ENCODE measurements at regions not wholly inside any gene's neighbourhood (a gene's known extent, or its start where the extent isn't known, plus 50 kb on each side); places are given as distances from the start of the nearest gene placed in this dataset.
"Not testable (repeated sequence)": the region's sequence is repeated elsewhere in the genome, so short reads cannot be mapped to it uniquely, and the experiment has no call there.

DNA sequence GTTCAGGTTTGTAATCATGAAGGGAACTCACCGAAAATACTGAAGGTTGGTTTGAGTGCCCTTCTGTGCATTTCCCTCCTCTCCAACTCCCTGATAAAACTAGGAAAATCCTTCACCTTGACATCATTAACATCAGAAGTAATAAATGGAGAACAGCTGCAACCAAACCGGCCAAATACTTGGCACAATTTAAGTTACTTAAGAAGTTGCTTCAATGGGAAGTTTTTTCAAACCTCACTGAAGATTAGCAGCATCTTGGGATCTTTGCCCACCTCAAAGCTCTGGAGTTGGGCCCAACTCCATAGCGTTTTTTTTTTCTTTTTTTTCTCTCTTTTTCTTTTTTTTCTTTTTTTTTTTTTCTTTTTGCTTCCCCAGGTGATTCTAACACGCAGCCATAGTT lies 784.8 kb downstream of the KCNA4 start:
- DNase-seq: no peak

DNA sequence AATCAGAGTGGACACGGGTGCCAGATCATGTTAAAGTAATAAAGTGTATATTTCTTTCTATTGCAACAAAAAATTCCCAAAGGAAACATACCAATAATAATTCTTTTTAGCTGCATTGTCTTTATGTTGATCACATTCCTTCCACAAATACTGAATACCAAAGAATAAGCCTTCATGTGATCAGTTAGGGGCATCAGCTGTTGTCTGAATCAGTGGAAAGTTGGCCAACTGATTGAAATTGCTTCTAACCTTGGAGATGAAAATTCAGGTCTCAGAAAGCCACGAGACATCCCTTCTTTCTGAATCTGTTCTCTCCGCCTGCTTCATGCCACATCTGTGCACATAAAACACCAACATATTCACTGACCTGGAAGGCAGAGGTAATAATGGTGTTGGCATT lies 785.2 kb downstream of the KCNA4 start:
- no peak for DNase-seq

DNA sequence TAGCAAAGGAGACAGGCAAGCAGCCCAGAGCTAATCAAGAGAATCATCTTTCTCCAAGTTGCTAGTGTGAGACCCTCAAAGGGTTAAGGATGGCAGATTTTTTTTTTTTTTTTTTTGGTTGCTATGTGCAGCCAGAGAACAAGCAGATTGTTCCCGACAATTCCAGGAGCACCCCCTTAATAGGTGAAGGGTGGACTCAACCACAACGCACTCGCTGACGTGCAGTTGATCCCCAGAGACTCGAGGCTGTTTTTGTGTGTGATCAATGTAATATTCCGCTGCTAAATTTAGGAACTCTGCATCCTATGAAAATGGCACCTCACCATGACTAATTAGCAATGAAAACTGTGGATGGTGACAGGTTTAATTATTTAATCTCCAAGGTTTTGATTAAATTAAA lies 789.0 kb downstream of the KCNA4 start:
- DNase-seq: no peak

DNA sequence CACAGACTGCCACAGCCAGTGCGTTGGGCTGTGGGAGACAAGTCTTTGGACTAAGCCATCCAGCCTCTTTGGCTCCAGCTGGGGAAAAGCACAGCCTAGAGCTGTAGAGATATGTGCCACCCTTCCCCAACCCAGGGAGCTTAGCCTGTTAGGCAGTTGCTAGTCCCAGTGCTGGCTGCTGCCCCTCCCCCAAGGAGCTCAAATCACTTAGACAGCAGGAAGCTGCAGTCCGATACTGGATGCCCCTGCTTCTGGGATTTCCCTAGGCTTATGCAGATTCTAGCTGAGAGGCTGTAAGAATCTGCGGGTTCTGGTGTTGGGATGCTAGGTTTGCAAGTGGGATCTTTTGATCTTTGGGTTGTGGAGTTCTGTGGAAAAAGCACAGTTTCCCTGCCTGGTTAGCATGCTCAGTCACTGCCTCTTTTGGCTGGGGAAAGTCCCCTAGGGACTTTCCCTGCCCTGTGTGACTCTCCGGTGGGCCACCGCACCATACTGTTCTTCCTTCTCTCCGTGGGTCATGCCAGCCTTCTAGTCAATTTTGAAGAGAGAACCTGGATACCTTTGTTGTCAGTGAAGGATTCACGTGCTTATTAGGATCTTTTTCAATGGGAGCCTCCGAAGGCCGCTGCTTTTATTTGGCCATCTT lies 792.0 kb downstream of the KCNA4 start:
- DNase-seq: no peak

DNA sequence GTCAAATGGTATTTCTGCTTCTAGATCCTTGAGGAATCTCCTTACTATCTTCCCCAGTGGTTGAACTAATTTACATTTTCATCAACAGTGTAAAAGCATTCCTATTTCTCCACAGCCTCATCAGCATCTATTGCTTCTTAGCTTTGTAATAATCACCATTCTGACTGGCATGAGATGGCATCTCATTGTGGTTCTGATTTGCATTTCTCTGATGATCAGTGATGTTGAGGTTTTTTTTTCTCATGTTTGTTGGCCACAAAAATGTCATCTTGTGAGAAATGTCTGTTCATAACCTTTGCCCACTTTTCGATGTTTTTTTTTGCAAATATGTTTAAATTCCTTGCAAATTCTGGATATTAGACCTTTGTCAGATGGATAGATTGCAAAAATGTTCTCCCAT lies 797.3 kb downstream of the KCNA4 start:
- DNase-seq: not testable (repeated sequence)

DNA sequence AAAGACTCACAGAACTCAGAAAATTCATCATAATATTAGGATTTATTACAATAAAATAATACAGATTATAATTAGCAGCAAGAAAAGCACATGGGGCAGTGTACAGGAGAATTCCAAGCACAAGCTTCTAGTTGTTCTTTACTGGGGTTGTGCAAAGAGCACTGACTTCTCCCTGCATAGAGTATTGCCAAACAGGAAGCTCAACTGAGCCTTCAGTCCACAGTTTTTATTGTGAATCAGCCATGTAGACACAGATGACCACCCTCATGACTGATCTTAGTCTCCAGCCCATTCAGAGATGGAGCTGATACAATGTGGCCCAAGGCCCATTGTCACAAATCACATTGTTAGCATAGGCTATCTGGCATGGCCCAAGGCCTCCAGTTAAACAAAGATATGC lies 798.9 kb downstream of the KCNA4 start:
- no peak for DNase-seq

DNA sequence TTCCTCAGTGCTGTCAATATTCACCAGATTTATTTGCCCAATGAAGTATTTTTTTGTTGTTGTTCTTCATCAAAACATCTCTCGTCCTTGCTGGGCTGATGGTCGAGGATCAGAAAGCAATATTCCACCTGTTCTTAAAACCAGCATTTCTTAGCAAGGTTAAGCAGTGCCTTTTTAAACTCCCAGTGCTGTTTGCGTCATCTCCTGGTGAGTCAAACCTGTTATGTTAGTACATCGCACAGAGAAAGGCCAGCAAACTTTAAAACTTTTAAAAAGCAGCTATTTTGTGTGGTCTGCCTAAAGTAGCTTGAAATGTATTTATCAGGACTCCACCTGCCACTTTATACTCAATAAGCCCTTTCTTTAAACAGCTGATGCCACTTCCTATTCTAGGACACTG lies 802.0 kb downstream of the KCNA4 start:
- no peak for DNase-seq

DNA sequence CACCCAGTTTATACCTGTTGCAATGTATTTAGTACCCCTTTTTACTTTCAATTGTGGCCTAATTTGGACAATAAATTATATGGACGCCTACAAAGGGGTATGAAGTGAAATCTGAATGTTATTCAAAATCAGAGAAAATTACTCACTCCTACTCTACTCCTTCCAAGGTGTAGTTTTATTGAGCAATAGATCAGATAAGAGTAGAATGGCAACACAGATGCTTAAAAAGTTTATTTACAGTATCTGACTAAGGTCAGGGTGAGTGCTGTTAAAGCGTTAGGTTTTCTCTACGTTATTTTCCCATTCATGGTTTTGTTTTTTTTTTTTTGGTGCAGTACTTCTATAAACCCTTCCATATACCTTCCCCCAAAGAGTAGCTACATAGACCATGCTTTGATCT lies 805.6 kb downstream of the KCNA4 start:
- DNase-seq: no peak

DNA sequence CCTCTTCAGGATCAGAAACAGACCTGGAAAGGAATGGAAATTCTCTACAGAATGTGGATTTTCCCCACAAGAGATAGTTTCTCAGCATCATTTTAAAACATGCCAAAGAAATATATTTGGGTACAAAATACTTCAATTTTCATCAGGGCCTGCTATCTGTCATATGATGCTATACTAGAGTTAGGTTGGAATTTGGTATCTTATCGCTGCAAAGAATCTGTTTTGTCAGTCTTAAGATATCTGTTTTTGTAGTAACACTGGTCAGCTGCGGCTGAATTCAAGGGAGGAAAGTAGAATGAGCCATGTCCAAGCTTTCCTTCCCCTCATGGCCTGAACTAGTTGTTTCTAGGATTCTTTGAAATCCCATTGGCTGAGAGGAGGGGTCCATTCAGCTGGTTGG lies 806.4 kb downstream of the KCNA4 start:
- DNase-seq: no peak

DNA sequence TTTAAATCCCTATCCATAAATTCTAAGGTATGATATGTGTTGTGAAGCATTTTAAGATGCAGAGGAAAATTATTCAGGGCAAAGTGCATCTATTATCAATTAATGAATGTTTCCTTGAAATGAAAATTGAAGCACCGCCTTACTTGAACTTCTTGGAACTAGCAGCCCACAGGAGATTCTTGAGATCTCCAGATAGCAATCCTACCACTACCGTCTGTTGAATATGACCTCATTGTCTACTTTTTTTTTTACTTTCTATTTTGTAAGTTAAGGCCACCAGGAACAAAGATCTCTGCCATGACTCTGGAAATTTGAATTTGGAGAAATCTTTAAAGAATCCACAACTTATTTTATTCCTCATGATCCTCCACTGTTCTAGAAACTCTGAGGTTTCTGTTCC lies 808.7 kb downstream of the KCNA4 start:
- no peak for DNase-seq

DNA sequence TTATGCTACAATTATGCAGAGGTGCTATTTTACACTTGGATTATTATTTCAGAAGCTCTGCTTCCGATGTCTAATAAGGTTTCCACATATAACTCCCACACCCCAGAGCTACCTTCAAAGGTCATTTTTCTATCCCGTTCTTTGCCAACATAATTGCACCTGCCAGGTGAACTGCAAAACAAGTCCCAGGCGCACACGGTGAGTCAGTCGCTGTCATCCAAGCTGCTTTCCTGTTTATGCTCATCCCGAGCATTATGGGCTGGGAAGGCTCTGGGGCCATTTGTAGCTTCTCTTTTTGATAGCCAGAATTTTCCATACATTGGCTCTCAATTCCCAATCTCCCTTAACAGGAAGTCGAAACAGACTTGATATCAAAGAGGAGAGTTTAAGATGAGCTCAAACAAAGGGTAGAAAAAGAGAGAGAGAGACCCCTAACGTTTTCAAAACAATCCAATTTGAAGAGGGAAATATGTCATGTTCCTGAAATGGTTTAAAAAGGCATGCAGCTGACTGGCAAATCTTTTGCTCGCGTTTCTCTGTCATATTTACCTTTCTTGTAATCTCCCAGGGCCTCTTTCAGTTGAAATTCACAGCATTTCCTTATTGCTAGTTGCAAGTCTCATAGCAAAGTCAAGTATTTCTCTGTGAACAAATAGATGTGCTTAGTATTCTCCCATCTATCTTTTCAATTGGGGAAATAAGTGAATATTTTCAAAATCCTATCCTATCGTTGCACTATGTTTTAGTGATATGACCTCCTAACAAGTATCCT lies 815.9 kb downstream of the KCNA4 start:
- DNase-seq: no peak

DNA sequence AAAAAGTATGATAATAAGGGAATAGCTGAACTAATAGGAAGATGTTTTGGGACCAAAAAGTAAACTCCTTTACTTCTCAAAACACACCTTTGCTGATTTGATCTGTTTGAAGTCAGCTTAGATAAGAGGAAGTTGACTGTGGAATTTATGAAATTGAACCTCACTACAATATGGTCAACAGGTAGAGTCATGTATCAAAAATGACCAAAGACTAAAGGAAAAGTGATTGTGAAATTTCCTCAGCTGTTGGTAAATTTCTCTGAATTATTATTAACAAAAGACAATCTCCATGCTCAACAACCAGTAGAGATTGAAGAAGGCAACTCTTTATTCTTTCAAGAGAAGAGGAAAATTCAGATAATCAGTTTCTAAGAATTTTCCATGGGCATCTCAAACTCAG lies 826.5 kb downstream of the KCNA4 start:
- no peak for DNase-seq

DNA sequence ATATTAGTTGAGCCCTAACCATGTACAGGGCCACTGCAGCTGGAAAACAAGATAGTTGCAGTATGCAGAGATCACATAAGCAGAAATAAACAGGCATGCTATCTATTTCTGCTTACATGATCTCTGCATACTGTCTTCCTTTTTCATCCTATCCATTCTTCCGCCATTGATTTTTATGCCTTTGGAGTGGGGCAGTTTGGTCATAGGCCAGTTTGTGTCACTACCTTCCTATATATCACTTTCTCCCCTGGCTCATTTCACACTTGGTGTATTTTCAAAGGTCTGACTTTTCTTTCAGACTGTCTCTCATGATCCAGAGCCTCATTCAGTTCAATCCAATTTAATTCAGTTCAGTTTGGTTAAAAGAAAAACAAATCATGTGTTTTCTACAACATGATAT lies 829.6 kb downstream of the KCNA4 start:
- no peak for DNase-seq

DNA sequence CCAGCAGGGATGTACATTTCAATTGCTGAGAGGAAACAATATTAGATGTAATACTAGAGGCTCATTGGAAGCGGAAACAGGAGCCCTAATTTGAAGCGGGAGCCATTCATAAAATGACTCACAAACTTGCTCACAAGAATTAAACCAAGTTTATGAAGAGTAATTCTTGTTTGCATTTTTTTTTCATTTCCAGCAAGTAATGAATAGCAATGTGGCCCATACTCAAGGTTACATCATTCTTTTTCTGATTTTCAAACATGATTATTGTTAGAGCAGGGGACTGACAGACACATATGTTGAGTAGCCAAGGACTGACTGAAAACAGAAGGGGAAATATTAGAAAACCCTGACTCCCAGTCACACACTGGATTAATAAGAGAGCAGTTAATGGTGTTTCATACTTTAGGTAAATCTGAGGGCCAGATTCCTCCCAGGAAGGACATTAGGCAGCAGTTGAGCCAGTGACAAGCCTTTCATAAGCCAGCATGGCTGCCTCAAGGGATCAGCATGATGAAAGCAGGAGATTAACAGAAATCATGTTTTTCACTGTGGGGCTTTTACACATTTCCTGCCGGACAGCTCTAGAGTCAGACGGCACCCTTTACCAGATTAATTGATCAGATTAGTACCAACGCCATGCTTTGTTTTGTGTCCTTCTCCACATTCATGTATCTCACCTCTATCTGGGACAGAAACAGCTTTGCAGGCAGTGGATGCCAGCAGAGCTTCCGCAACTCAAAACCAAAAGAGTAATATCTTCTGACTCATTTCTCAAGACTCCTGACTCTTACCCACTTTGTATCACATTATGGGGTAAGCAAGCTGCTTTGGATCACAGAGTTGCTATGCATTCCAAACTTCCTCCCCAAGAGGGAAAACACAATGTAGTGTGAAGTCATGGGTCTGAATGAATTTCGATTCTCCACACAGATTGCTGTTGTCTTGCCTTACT lies 831.6 kb downstream of the KCNA4 start:
- DNase-seq: no peak

DNA sequence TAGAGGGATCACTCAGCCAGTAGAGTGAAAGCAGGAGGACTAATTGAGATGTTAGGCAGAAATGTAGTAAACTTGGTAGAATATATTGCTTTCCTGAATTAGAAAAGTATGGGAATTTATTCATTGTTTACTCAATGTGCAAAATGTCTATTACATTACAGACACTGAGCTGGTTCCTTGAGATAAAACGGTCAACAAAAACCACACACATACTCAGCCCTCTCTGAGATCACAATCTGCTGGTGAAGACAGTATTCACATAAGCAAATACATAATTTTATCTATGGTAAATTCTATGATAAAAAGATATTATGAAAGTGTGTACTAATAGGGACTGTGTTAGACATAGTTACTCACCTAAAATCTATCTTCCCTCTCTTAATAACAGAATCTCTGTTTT lies 833.5 kb downstream of the KCNA4 start:
- no peak for DNase-seq

DNA sequence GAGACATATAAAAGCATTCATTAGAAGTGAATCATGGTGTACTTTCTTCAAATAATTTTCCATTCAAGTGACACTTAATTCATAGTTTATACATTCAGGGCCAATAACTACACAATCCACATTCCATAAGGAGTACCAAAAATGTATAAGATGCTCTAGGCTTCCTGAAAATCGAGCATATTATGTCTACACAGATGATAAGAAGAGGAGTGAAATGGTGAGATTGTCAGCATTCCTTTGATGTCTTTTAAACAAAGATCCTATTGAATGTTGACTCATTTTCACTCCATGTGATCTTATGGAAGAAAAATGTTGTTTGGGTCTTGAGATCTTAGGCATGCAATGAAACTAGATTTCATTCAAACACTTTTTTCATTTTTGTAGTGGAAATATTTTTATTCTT lies 843.2 kb downstream of the KCNA4 start:
- DNase-seq: no peak

DNA sequence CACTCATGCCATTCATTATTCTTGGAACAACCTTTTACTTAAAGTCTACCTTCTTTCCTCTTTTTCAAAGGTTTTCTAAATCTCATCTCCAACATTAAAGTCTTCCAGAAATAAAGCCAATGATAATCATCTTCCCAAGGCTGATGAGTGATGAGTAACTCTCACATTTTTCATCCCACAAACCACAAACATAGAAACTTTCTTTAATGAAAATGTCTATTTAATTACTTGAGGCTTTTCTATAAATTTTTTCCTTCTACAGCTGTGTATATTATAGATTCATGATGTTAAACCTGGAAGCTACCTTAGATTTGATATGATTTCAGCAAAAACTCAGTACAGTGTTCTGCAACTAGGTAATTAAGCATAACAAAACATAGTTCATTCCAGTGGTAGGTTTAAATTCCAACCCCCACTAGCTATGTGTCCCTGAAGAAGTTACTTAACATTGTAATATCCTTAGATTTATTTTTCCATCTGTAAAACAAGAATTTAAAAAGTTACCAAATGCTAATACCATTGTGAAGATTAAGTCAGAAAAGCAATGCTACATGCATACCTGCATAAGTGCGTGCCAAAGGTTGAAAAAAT lies 845.4 kb downstream of the KCNA4 start:
- DNase-seq: no peak

DNA sequence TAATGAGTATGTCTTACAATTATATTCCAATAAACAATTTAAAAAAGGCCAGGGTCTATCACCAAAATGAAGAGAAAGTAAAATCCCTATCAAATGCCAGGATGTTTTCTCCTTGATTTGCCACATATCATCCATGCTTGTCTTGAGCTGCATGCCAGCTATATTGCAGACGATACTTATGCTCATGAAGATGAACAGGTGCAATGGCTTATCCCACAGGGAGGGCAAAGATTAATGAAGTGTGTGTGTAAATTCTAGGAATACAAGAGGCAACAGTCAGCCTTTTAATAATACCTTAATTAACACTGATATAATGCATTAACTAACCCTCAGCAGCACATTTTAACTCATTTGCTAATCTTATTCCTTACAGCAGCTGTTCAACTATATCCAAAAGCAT lies 850.5 kb downstream of the KCNA4 start:
- no peak for DNase-seq

DNA sequence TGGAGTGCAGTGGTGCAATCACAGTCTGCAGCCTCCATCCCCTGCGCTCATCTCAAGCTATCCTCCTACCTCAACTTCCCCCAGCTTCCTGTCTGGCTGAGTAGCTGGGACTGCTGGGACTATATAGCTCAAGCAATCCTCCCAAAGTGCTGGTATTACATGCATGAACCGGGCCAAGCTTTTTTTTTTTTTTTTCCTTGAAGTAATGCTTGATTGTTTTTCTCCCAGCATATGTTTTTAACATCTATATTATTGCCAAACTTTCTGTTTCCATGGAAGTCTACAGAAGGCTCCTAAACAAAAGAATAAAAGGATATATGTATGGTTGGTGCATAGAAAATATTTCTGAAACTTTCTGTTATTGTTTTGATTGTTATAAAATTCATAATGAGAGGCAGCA lies 853.6 kb downstream of the KCNA4 start:
- no peak for DNase-seq

DNA sequence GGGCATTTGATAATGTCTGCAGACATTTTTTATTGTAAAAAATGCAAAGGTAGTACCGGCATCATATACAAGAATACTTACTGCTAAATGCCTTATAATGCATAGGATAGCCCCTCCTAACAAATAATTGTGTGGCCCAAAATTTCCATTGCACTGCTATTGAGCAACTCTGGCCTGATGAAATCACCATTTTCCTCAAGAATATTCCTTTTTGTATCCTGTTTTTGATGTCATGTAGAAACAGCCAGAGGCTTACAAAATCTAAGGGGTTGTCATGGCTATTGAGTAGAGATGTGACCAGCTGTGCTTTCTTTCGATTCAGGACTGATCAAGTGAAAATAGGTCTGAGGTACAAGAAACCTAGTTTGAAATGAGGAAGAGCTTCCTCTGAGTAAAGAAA lies 854.3 kb downstream of the KCNA4 start:
- DNase-seq: no peak

DNA sequence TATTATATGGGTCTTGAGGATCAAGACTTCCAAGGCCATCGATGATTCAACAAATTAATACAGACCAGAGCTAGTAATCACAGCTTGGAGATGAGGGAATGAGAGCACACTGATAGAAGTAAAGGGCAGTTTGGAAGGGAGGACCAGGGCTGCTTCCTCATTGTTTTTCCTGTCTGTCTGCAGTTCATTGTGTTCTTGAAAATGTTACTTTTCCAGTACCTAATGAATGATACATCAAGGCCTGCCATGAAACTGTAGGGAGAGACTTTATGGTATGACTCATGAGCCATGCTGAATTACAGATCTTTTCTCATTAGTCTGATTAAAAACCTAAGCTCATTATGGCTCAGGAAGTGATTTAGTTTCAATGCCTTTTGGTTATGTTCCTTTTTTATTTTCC lies 855.6 kb downstream of the KCNA4 start:
- no peak for DNase-seq

DNA sequence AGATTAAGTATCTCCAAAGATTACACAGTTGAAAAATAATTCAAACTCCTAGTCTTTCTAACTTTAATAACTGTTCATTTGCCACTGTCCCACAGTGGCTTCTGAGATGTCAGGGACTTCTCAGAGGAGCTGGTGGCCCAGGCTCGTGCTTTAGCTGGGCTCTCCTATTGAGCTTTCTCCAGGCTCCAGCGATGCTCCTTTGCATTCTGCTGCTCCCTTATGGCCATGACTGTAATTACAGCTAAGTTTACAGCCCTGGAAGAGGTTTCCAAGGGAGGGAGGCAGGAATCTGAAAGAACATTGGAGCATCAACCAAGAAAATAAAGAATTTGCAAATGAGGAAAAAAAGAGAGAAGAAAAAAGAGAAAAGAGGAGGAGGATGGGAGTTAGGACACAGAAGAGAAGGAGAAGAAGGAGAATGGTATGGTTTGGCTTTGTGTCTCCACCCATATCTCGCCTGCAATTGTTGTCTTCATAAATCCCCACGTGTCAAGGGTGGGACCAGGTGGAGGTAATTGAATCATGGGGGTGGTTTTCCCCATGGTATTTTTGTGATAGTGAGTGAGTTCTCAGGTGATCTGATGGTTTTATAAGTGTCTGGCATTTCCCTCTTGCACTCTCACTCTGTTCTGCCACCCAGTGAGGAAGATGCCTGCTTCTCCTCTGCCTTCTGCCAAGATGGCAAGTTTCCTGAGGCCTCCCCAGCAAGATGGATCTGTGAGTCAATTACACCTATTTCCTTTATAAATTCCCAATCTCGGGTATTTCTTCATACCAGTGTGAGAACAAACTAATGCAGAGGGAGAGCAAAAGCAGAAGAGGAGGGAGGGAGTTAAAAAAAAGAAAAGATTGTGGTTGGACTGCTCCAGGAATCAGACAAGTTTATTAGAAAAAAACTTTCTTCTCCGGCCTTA lies 857.0 kb downstream of the KCNA4 start:
- DNase-seq: no peak
